HepG2 (cell line): ENCODE measurements at regions not wholly inside any gene's neighbourhood (a gene's known extent, or its start where the extent isn't known, plus 50 kb on each side); places are given as distances from the start of the nearest gene placed in this dataset.

Experiments used
- BATF2 ChIP-seq: sonication (generic); formaldehyde crosslinking; IDR thresholded peaks from 2 replicates; pipeline ENCODE4 v1.8.0; 2022; ENCODE audit warnings: mild to moderate bottlenecking, missing genetic modification reagents, moderate library complexity
- KLF6 ChIP-seq: IDR thresholded peaks from 2 replicates; pipeline ENCODE4 v1.8.0; 2016; ENCODE audit warnings: missing biosample characterization, missing genetic modification reagents
- MBD4 ChIP-seq: IDR thresholded peaks from 2 replicates; pipeline ENCODE4 v1.6.1; 2012; ENCODE audit warnings: low read length, inconsistent platforms, borderline replicate concordance
- SRF ChIP-seq: IDR thresholded peaks from 2 replicates; pipeline ENCODE4 v1.6.1; 2011; ENCODE audit warnings: mild to moderate bottlenecking, low read depth, low read length, moderate library complexity
- TMF1 ChIP-seq: sonication (generic); formaldehyde crosslinking; IDR thresholded peaks from 2 replicates; pipeline ENCODE4 v1.8.1; 2022; ENCODE audit warnings: low read depth, missing genetic modification reagents
- ZNF10 ChIP-seq: sonication (generic); formaldehyde crosslinking; IDR thresholded peaks from 2 replicates; pipeline ENCODE4 v1.4.0; 2020; ENCODE audit warnings: mild to moderate bottlenecking, low read depth, missing genetic modification reagents, borderline replicate concordance
- ZNF687 ChIP-seq: sonication (generic); formaldehyde crosslinking; IDR thresholded peaks from 2 replicates; pipeline ENCODE4 v1.5.1; 2020; ENCODE audit warnings: mild to moderate bottlenecking, missing genetic modification reagents, moderate library complexity

GRCh38 chr2:43107679-43108078 is 118.7 kb downstream of the ZFP36L2 start (continued):
- TF ChIP-seq TMF1 (no peak), MBD4 (no peak), SRF (no peak), ZNF10 (CRISPR knock-in tag) (no peak), BATF2 (CRISPR knock-in tag) (no peak), ZNF687 (CRISPR knock-in tag) (peak; percentile 34; the same call in 1 of the 2 replicates), KLF6 (no peak)
- TF ChIP-seq, all 625 proteins: peak for 6
